Spinal cord (tissue), 9 donors: ENCODE measurements at regions not wholly inside any gene's neighbourhood (a gene's known extent, or its start where the extent isn't known, plus 50 kb on each side); places are given as distances from the start of the nearest gene placed in this dataset.
A peak's percentile ranks its signal among the peaks of the same experiment; 100 is the strongest.

Experiments
- DNase-seq, 6 donors: peaks; one replicate each; pipeline versions ENCODE4 v3.0.0 to v3.0.0-alpha.2; 2013 to 2015; ENCODE audit warnings: low spot score in 6 of 6, low read depth in 4 of 6
- H3K27ac ChIP-seq: one replicate; pipeline ENCODE4 v1.5.1; 2013; ENCODE audit warnings: low read depth, low read length, control low read depth
- H3K27me3 ChIP-seq: one replicate; pipeline ENCODE4 v1.6.1; 2013; ENCODE audit warnings: low read length; ENCODE audit not compliant: control insufficient read depth, insufficient read depth
- H3K36me3 ChIP-seq: one replicate; pipeline ENCODE4 v1.6.1; 2013; ENCODE audit warnings: low read length; ENCODE audit not compliant: control insufficient read depth, insufficient read depth
- H3K4me1 ChIP-seq: one replicate; pipeline ENCODE4 v1.6.1; 2013; ENCODE audit warnings: low read length; ENCODE audit not compliant: control insufficient read depth, insufficient read depth
- H3K4me3 ChIP-seq: one replicate; pipeline ENCODE4 v1.5.1; 2013; ENCODE audit warnings: low read depth, low read length, control low read depth
- H3K9me3 ChIP-seq: one replicate; pipeline ENCODE4 v1.6.1; 2013; ENCODE audit warnings: low read length; ENCODE audit not compliant: control insufficient read depth, insufficient read depth
- WGBS: methylation state at CpG from one replicate; pipeline ENCODE4 v1.1.5; 2013; ENCODE audit warnings: missing lambda C conversion rate; ENCODE audit not compliant: insufficient coverage; 5-methylcytosine and 5-hydroxymethylcytosine counted together
- donor health status: healthy.

- whole genome bisulfite sequencing = no CpG with 5 or more reads among the region's 3 CpGs
- H3K27me3 ChIP-seq = no peaks in the 10 kb centered on the region
- no peaks in the 10 kb centered on the region for H3K9me3 ChIP-seq
- no peak overlapping the region for H3K27ac ChIP-seq
- H3K4me1 ChIP-seq = no peaks in the 10 kb centered on the region
- no peaks in the 10 kb centered on the region for H3K36me3 ChIP-seq
- H3K4me3 ChIP-seq = no peak overlapping the region
- DNase-seq = no peak
Observed at GRCh38 chr2:103427567-103427966, 665.7 kb downstream of the TMEM182 start.

DNA sequence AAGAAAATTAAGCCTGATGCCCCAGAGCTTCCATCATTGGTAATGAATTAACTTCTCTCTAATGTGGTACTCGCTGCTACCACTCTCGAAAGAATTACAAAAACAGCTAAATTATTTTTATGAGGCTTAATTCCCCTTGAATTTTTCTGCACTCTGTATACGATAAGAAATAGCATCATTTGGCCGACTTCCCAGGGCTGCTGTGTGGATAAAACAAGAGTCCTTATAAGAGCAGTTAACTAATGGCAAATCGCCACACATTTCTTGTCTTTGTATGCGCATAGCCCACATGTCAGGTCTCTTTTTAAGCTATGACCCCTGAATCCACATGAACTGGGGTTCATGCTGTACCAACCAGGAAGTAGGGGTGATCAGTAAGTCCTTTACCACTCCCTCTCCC lies 668.4 kb downstream of the TMEM182 start:
- peak in 1 of 6 donors; percentile 60 for DNase-seq
- H3K4me1 ChIP-seq = no peaks in the 10 kb centered on the region
- no peak overlapping the region for H3K27ac ChIP-seq
- WGBS = 60% methylated on average over 3 of the region's 6 CpGs
- no peak overlapping the region for H3K4me3 ChIP-seq
- H3K36me3 ChIP-seq = no peaks in the 10 kb centered on the region
- H3K9me3 ChIP-seq = no peaks in the 10 kb centered on the region
- no peaks in the 10 kb centered on the region for H3K27me3 ChIP-seq

DNA sequence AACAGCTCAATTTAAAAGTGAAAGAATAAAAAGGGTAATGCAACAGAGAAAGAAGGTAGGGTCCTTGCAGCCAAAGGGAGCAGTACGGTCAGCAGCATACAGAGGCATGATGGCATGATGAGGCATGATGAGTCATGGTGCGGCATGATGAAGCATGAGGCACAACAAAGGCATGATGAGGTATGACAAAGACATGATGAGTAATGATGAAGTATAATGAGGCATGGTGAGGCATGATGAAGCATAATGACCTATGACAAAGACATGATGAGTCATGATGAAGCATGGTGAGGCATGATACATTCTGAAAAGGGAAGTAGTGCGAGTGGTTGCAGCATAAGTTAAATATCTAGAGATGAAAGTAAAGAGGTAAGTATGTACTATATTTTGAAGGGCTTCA lies 673.2 kb downstream of the TMEM182 start:
- no peak for DNase-seq
- 100% methylated on average over 2 of the region's 3 CpGs for WGBS
- no peak overlapping the region for H3K27ac ChIP-seq

GRCh38 chr2:103437161-103437560 lies 675.3 kb downstream of the TMEM182 start:
- Histone ChIP-seq H3K27ac (no peak overlapping the region), H3K9me3 (no peaks in the 10 kb centered on the region), H3K36me3 (no peaks in the 10 kb centered on the region), H3K27me3 (no peaks in the 10 kb centered on the region), H3K4me1 (no peaks in the 10 kb centered on the region), H3K4me3 (no peak overlapping the region)
- DNase-seq = no peak
- 69% methylated on average over 2 of the region's 3 CpGs for WGBS

More for the DNA sequence above, 673.2 kb downstream of the TMEM182 start:
- H3K9me3 ChIP-seq = no peaks in the 10 kb centered on the region
- no peak overlapping the region for H3K4me3 ChIP-seq
- no peaks in the 10 kb centered on the region for H3K4me1 ChIP-seq
- no peaks in the 10 kb centered on the region for H3K27me3 ChIP-seq
- no peaks in the 10 kb centered on the region for H3K36me3 ChIP-seq

- no peaks in the 10 kb centered on the region for H3K9me3 ChIP-seq
- H3K36me3 ChIP-seq = no peaks in the 10 kb centered on the region
- H3K4me1 ChIP-seq = no peaks in the 10 kb centered on the region
- H3K4me3 ChIP-seq = no peak overlapping the region
- no CpG with 5 or more reads among the region's 3 CpGs for WGBS
- DNase-seq = peak in 2 of 6 donors; percentile 75 to 85
- no peaks in the 10 kb centered on the region for H3K27me3 ChIP-seq
- no peak overlapping the region for H3K27ac ChIP-seq
Observed at GRCh38 chr2:103445347-103445746, 683.5 kb downstream of the TMEM182 start.

DNA sequence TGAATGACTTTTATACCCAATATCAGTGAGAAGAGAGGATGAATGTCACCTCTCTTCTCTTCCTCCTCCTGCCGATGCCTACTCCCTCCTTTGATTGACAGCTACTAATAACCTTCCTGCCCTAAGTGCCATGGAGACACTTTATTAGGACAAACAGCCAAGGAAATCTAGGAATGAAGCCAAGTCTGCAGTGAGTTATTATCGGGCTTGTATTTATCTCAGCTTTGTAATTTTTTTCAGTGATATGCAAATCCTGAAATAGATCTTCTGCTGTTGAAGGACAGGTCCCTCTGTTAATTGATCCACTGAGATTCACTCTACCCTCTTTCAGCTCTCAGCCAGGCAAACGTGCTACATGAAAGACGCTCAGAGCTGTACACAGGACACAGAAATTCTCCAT lies 686.7 kb downstream of the TMEM182 start:
- H3K4me3 ChIP-seq = no peak overlapping the region
- DNase-seq = peak in 2 of 6 donors; percentile 56 to 65
- no peaks in the 10 kb centered on the region for H3K9me3 ChIP-seq
- H3K36me3 ChIP-seq = no peaks in the 10 kb centered on the region
- no CpG with 5 or more reads among the region's 4 CpGs for WGBS
- no peaks in the 10 kb centered on the region for H3K27me3 ChIP-seq
- H3K4me1 ChIP-seq = no peaks in the 10 kb centered on the region
- H3K27ac ChIP-seq = no peak overlapping the region

GRCh38 chr2:103451283-103451682 lies 689.5 kb downstream of the TMEM182 start:
- Histone ChIP-seq H3K4me3 (no peak overlapping the region), H3K4me1 (no peaks in the 10 kb centered on the region), H3K27ac (no peak overlapping the region), H3K27me3 (no peaks in the 10 kb centered on the region), H3K9me3 (no peaks in the 10 kb centered on the region), H3K36me3 (no peaks in the 10 kb centered on the region)
- no CpG with 5 or more reads among the region's 1 CpG for WGBS
- DNase-seq = no peak

GRCh38 chr2:103459283-103459682 lies 697.5 kb downstream of the TMEM182 start:
- H3K4me1 ChIP-seq = no peaks in the 10 kb centered on the region
- H3K9me3 ChIP-seq = no peaks in the 10 kb centered on the region
- no peak overlapping the region for H3K4me3 ChIP-seq
- H3K27ac ChIP-seq = no peak overlapping the region
- peak in 1 of 6 donors; percentile 37 for DNase-seq
- H3K27me3 ChIP-seq = no peaks in the 10 kb centered on the region
- no peaks in the 10 kb centered on the region for H3K36me3 ChIP-seq
- WGBS = 29% methylated on average over 1 of the region's 2 CpGs

GRCh38 chr2:103462101-103462500 lies 700.3 kb downstream of the TMEM182 start:
- Histone ChIP-seq H3K4me3 (no peak overlapping the region), H3K27me3 (no peaks in the 10 kb centered on the region), H3K36me3 (no peaks in the 10 kb centered on the region), H3K9me3 (no peaks in the 10 kb centered on the region), H3K4me1 (no peaks in the 10 kb centered on the region), H3K27ac (no peak overlapping the region)
- no peak for DNase-seq
- WGBS = no CpG with 5 or more reads among the region's 2 CpGs

GRCh38 chr2:103462712-103463111 lies 700.9 kb downstream of the TMEM182 start:
- Histone ChIP-seq H3K9me3 (no peaks in the 10 kb centered on the region), H3K36me3 (no peaks in the 10 kb centered on the region), H3K4me1 (no peaks in the 10 kb centered on the region), H3K27ac (no peak overlapping the region), H3K27me3 (no peaks in the 10 kb centered on the region), H3K4me3 (no peak overlapping the region)
- DNase-seq = no peak
- no CpG with 5 or more reads among the region's 2 CpGs for WGBS
